GM19023 (cell line): ENCODE measurements at regions not wholly inside any gene's neighbourhood (a gene's known extent, or its start where the extent isn't known, plus 50 kb on each side); places are given as distances from the start of the nearest gene placed in this dataset.
A peak's percentile ranks its signal among the peaks of the same experiment; 100 is the strongest.

ENCODE experiments used
- ATAC-seq: cut with Tn5 transposase; IDR thresholded peaks from one replicate; pipeline ENCODE4 v1.9.1; 2021; ENCODE audit warnings: mild to moderate bottlenecking, moderate library complexity; ENCODE audit not compliant: unreplicated experiment

GRCh38 chr2:64850642-64851041 is 138.6 kb upstream of the SLC1A4 start:
- no peak for ATAC-seq

- ATAC-seq: no peak
Measured at GRCh38 chr2:64852771-64853241, 136.4 kb upstream of the SLC1A4 start.

- ATAC-seq: no peak
Measured at GRCh38 chr2:64853306-64853705, 135.9 kb upstream of the SLC1A4 start.

GRCh38 chr2:64853894-64854293 is 135.3 kb upstream of the SLC1A4 start:
- no peak for ATAC-seq

- ATAC-seq: no peak
Measured at GRCh38 chr2:64854773-64855237, 134.4 kb upstream of the SLC1A4 start.

GRCh38 chr2:64857581-64858471 is 131.4 kb upstream of the SLC1A4 start:
- no peak for ATAC-seq

- peak; percentile 4 for ATAC-seq
Measured at GRCh38 chr2:64858541-64859311, 130.5 kb upstream of the SLC1A4 start.

GRCh38 chr2:64859312-64860212 is 129.6 kb upstream of the SLC1A4 start:
- ATAC-seq: peak; percentile 42

- no peak for ATAC-seq
Measured at GRCh38 chr2:64860276-64860885, 128.8 kb upstream of the SLC1A4 start.

GRCh38 chr2:64860936-64861335 is 128.3 kb upstream of the SLC1A4 start:
- ATAC-seq: no peak

- no peak for ATAC-seq
Measured at GRCh38 chr2:64861452-64862397, 127.5 kb upstream of the SLC1A4 start.

GRCh38 chr2:64862623-64863022 is 126.6 kb upstream of the SLC1A4 start:
- no peak for ATAC-seq

- no peak for ATAC-seq
Measured at GRCh38 chr2:64863097-64863820, 125.9 kb upstream of the SLC1A4 start.

GRCh38 chr2:64865073-64865830 is 123.9 kb upstream of the SLC1A4 start:
- ATAC-seq: peak; percentile 67

- no peak for ATAC-seq
Measured at GRCh38 chr2:64865831-64866345, 123.3 kb upstream of the SLC1A4 start.

- no peak for ATAC-seq
Measured at GRCh38 chr2:64866797-64867196, 122.4 kb upstream of the SLC1A4 start.

GRCh38 chr2:64867253-64867996 is 121.8 kb upstream of the SLC1A4 start:
- no peak for ATAC-seq
